A549 (cell line): ENCODE measurements at regions not wholly inside any gene's neighbourhood (a gene's known extent, or its start where the extent isn't known, plus 50 kb on each side); places are given as distances from the start of the nearest gene placed in this dataset.

ENCODE experiments used
- ATAC-seq, 2 experiments: fragments of 200-7000 bp in 1 of 2; fragments of >200 bp in 1 of 2; cut with Nextera tagmentation in 1 of 2; cut with Tn5 transposase in 1 of 2; 3 replicates each; pipeline versions ENCODE4 v1.8.0 to v1.9.1; 2018 to 2020; ENCODE audit warnings: mild to moderate bottlenecking in 1 of 2, moderate library complexity in 1 of 2
- CTCF ChIA-PET: fragments of 300-600 bp; sonication (Branson Sonifier 250); formaldehyde crosslinking; extraction: SDS; loops from one replicate; lab custom pipeline; 2021; ENCODE audit warnings: antibody characterized with exemption, inconsistent platforms; lab: Yijun Ruan, JAX
- POLR2A ChIA-PET: fragments of 350-600 bp; formaldehyde crosslinking; extraction: SDS; loops from one replicate; lab custom pipeline; 2021; ENCODE audit warnings: antibody characterized with exemption, inconsistent platforms; lab: Yijun Ruan, JAX
- DNase-seq, 2 experiments: peaks; one replicate each; pipeline versions ENCODE4 v3.0.0 to v3.0.0-alpha.2; 2011 to 2016; ENCODE audit warnings: low read depth in 1 of 2, low spot score in 1 of 2
- FAIRE-seq: peaks from 2 replicates; lab custom pipeline; 2011; peaks lifted over from hg19 to GRCh38; lab: Jason Lieb, UNC
- H3K27ac ChIP-seq, 2 experiments: fragments of >200 bp; sonication (Bioruptor Twin); formaldehyde crosslinking; 3 replicates each; pipeline ENCODE4 v1.5.1; 2016 to 2017
- H3K4me1 ChIP-seq: fragments of >200 bp; sonication (Bioruptor Twin); formaldehyde crosslinking; 3 replicates; pipeline ENCODE4 v1.6.1; 2016
- H3K4me2 ChIP-seq: fragments of >200 bp; sonication (Bioruptor Twin); formaldehyde crosslinking; 3 replicates; pipeline ENCODE4 v1.6.1; 2016
- H3K4me3 ChIP-seq: fragments of >200 bp; sonication (Bioruptor Twin); formaldehyde crosslinking; 3 replicates; pipeline ENCODE4 v1.5.1; 2016
- H3K9me3 ChIP-seq: fragments of >200 bp; sonication (Bioruptor Twin); formaldehyde crosslinking; 3 replicates; pipeline ENCODE4 v1.6.1; 2016
- ATOH8 ChIP-seq: fragments of 250-450 bp; sonication (Bioruptor Pico); IDR thresholded peaks from 2 replicates; pipeline ENCODE4 v1.5.0; 2020; ENCODE audit warnings: low read depth, mild to moderate bottlenecking, moderate library complexity
- CBX8 ChIP-seq: fragments of 200-600 bp; sonication (generic); IDR thresholded peaks from 2 replicates; pipeline ENCODE4 v1.6.1; 2016
- CEBPB ChIP-seq, 2 experiments: fragments of >200 bp in 1 of 2; sonication (Bioruptor Twin) in 1 of 2; formaldehyde crosslinking in 1 of 2; IDR thresholded peaks; 2 replicates each; pipeline ENCODE4 v1.6.1; 2012 to 2016
- EHMT2 ChIP-seq: fragments of 200-600 bp; sonication (generic); IDR thresholded peaks from 2 replicates; pipeline ENCODE4 v1.6.1; 2016; ENCODE audit warnings: antibody characterized with exemption, low read depth, mild to moderate bottlenecking, moderate library complexity
- EP300 ChIP-seq, 2 experiments: fragments of >200 bp; sonication (Bioruptor Twin); formaldehyde crosslinking; IDR thresholded peaks; 2 replicates in 1 of 2; 3 replicates in 1 of 2; pipeline ENCODE4 v1.6.1; 2016 to 2017
- ESRRA ChIP-seq: fragments of 150-350 bp; IDR thresholded peaks from 2 replicates; pipeline ENCODE4 v1.6.1; 2014; ENCODE audit warnings: mild to moderate bottlenecking, low read length, borderline replicate concordance
- FOSL2 ChIP-seq, 2 experiments: fragments of 450-650 bp in 1 of 2; fragments of >200 bp in 1 of 2; sonication (Bioruptor Twin) in 1 of 2; formaldehyde crosslinking; IDR thresholded peaks; 2 replicates each; pipeline versions ENCODE4 v1.5.0 to v1.6.1; 2016 to 2020; ENCODE audit warnings: mild to moderate bottlenecking in 1 of 2, moderate library complexity in 1 of 2
- HDAC2 ChIP-seq: fragments of 200-600 bp; sonication (generic); IDR thresholded peaks from 2 replicates; pipeline ENCODE4 v1.6.1; 2016
- HEYL ChIP-seq: fragments of 250-450 bp; sonication (Bioruptor Pico); IDR thresholded peaks from 2 replicates; pipeline ENCODE4 v1.8.0; 2021; ENCODE audit warnings: mild to moderate bottlenecking, moderate library complexity
- HOXB13 ChIP-seq: fragments of 250-450 bp; sonication (Bioruptor Pico); IDR thresholded peaks from 2 replicates; pipeline ENCODE4 v1.5.0; 2020; ENCODE audit warnings: low read depth, mild to moderate bottlenecking, moderate library complexity
- HOXB5 ChIP-seq: fragments of 250-450 bp; sonication (Bioruptor Pico); IDR thresholded peaks from 2 replicates; pipeline ENCODE4 v1.5.0; 2020; ENCODE audit warnings: mild to moderate bottlenecking, moderate library complexity
- JUN ChIP-seq, 2 experiments: fragments of >200 bp; sonication (Bioruptor Twin); formaldehyde crosslinking; IDR thresholded peaks; 2 replicates in 1 of 2; 3 replicates in 1 of 2; pipeline ENCODE4 v1.6.1; 2016 to 2017
- JUNB ChIP-seq: fragments of >200 bp; sonication (Bioruptor Twin); formaldehyde crosslinking; IDR thresholded peaks from 2 replicates; pipeline ENCODE4 v1.6.1; 2016
- MAFK ChIP-seq: fragments of 450-650 bp; IDR thresholded peaks from 2 replicates; pipeline ENCODE4 v1.6.1; 2014; ENCODE audit not compliant: partially characterized antibody
- NPAS2 ChIP-seq: fragments of 250-450 bp; sonication (Bioruptor Pico); IDR thresholded peaks from 2 replicates; pipeline ENCODE4 v1.8.0; 2022; ENCODE audit warnings: mild to moderate bottlenecking, moderate library complexity, borderline replicate concordance
- NR3C1 ChIP-seq: fragments of >200 bp; sonication (Bioruptor Twin); formaldehyde crosslinking; IDR thresholded peaks from 3 replicates; pipeline ENCODE4 v1.6.1; 2017
- PBX3 ChIP-seq: IDR thresholded peaks from 2 replicates; pipeline ENCODE4 v1.6.1; 2012
- PHF8 ChIP-seq: fragments of 200-600 bp; sonication (generic); IDR thresholded peaks from 2 replicates; pipeline ENCODE4 v1.6.1; 2016; ENCODE audit warnings: low read depth, mild to moderate bottlenecking, antibody characterized with exemption, moderate library complexity, borderline replicate concordance
- RNF2 ChIP-seq: fragments of 200-600 bp; sonication (generic); IDR thresholded peaks from 2 replicates; pipeline ENCODE4 v1.6.1; 2016; ENCODE audit warnings: low read depth, mild to moderate bottlenecking, antibody characterized with exemption, moderate library complexity, borderline replicate concordance
- SMC3 ChIP-seq: fragments of >200 bp; sonication (Bioruptor Twin); formaldehyde crosslinking; IDR thresholded peaks from 3 replicates; pipeline ENCODE4 v1.6.1; 2018; ENCODE audit warnings: inconsistent platforms
- TP53 ChIP-seq: fragments of 250-450 bp; sonication (Bioruptor Pico); IDR thresholded peaks from 2 replicates; pipeline ENCODE4 v1.5.0; 2021; ENCODE audit warnings: mild to moderate bottlenecking, moderate library complexity
- ZFP36 ChIP-seq: fragments of 450-650 bp; IDR thresholded peaks from 2 replicates; pipeline ENCODE4 v1.6.1; 2014; ENCODE audit warnings: borderline replicate concordance; ENCODE audit not compliant: partially characterized antibody
- WGBS: methylation state at CpG from one replicate; pipeline ENCODE4 v1.1.6; 2017; ENCODE audit errors: missing lambda C conversion rate; 5-methylcytosine and 5-hydroxymethylcytosine counted together

- Histone ChIP-seq H3K9me3 (no peaks in the 10 kb centered on the region), H3K27ac (no peak overlapping the region), H3K4me1 (peaks cover 7% of the 10 kb centered on the region; the same call in 2 of the 3 replicates), H3K4me2 (no peak overlapping the region), H3K4me3 (no peak overlapping the region)
- WGBS = 51% methylated on average over 4 of the region's 4 CpGs
- no peak for TF ChIP-seq NPAS2 (CRISPR knock-in tag)
- no peak for TF ChIP-seq RNF2
- TF ChIP-seq ATOH8 (CRISPR knock-in tag) = no peak
- no peak for TF ChIP-seq HOXB5 (CRISPR knock-in tag)
- no peak for TF ChIP-seq FOSL2 (IDR thresholded peaks at IDR 0.05)
- TF ChIP-seq FOSL2 (CRISPR knock-in tag; IDR thresholded peaks at IDR 0.05) = no peak
- ATAC-seq (no peak), DNase-seq (no peak), FAIRE-seq (no peak)
- CTCF ChIA-PET = no interaction called here
- POLR2A ChIA-PET = no interaction called here
These were observed 99.3 kb upstream of the ETV3 start for GRCh38 chr1:157237522-157237921.

GRCh38 chr1:157236072-157236471, 97.9 kb upstream of the ETV3 start:
- ATAC-seq = no peak
- Histone ChIP-seq H3K4me1 (peaks cover 7% of the 10 kb centered on the region; the same call in 2 of the 3 replicates), H3K9me3 (no peaks in the 10 kb centered on the region)
- 49% methylated on average over 4 of the region's 4 CpGs for WGBS
- CTCF ChIA-PET = no interaction called here
- FAIRE-seq = no peak
- TF ChIP-seq HOXB5 (CRISPR knock-in tag) (no peak), HDAC2 (no peak), MAFK (no peak), HOXB13 (CRISPR knock-in tag) (no peak), TP53 (CRISPR knock-in tag) (no peak), JUNB (no peak), PHF8 (no peak), PBX3 (no peak)
- TF ChIP-seq, all 56 proteins: peak for 0
- H3K4me2 ChIP-seq = no peak overlapping the region
- H3K27ac ChIP-seq = no peak overlapping the region
- DNase-seq = no peak
- no peak overlapping the region for H3K4me3 ChIP-seq
- POLR2A ChIA-PET = no interaction called here

GRCh38 chr1:157235307-157235706, 97.1 kb upstream of the ETV3 start:
- FAIRE-seq = no peak
- CTCF ChIA-PET = no interaction called here
- TF ChIP-seq NPAS2 (CRISPR knock-in tag) (no peak), JUN (IDR thresholded peaks at IDR 0.05) (no peak)
- TF ChIP-seq, all 56 proteins: peak for 0
- H3K4me2 ChIP-seq = no peak overlapping the region
- H3K27ac ChIP-seq = no peak overlapping the region
- POLR2A ChIA-PET = no interaction called here
- ATAC-seq = no peak
- peaks cover 3% of the 10 kb centered on the region; the same call in 2 of the 3 replicates for H3K4me1 ChIP-seq
- DNase-seq = no peak
- H3K4me3 ChIP-seq = no peak overlapping the region
- 45% methylated on average over 4 of the region's 4 CpGs for WGBS
- H3K9me3 ChIP-seq = no peaks in the 10 kb centered on the region

- WGBS = 10% methylated on average over 3 of the region's 3 CpGs
- no peaks in the 10 kb centered on the region for H3K4me1 ChIP-seq
- no peak overlapping the region for H3K4me3 ChIP-seq
- POLR2A ChIA-PET = no interaction called here
- ATAC-seq (no peak), DNase-seq (no peak), FAIRE-seq (no peak)
- H3K4me2 ChIP-seq = no peak overlapping the region
- no peak for TF ChIP-seq TP53 (CRISPR knock-in tag)
- no peak for TF ChIP-seq JUNB
- CTCF ChIA-PET = no interaction called here
- H3K9me3 ChIP-seq = no peaks in the 10 kb centered on the region
- no peak overlapping the region for H3K27ac ChIP-seq
These were observed 96.6 kb upstream of the ETV3 start for GRCh38 chr1:157234705-157235273.

- no peak for DNase-seq
- H3K4me2 ChIP-seq = no peak overlapping the region
- H3K4me3 ChIP-seq = no peak overlapping the region
- 9% methylated on average over 1 of the region's 1 CpG for WGBS
- no peak for FAIRE-seq
- no peak for ATAC-seq
- H3K27ac ChIP-seq = no peak overlapping the region
- ChIA-PET POLR2A (no interaction called here), CTCF (interaction anchor here (0.6 to 1.0 kb wide), 2 partner anchors 40 to 476 kb away, joined by 3 to 4 read pairs; no protein-coding TSS in a partner anchor)
- no peak for TF ChIP-seq NR3C1
- no peak for TF ChIP-seq EHMT2
- no peak for TF ChIP-seq SMC3
- no peak for TF ChIP-seq ZFP36
- no peak for TF ChIP-seq CEBPB (IDR thresholded peaks at IDR 0.05)
- TF ChIP-seq PHF8 = no peak
- TF ChIP-seq HDAC2 = no peak
- TF ChIP-seq EP300 (IDR thresholded peaks at IDR 0.05) = no peak
- no peak for TF ChIP-seq JUNB
- no peak for TF ChIP-seq HEYL (CRISPR knock-in tag)
- no peak for TF ChIP-seq HOXB5 (CRISPR knock-in tag)
- no peak for TF ChIP-seq CBX8
- no peak for TF ChIP-seq ESRRA
- no peak for TF ChIP-seq MAFK
- H3K9me3 ChIP-seq = no peaks in the 10 kb centered on the region
- H3K4me1 ChIP-seq = no peaks in the 10 kb centered on the region
These were observed 94.9 kb upstream of the ETV3 start for GRCh38 chr1:157233131-157233530.
